ENCODE measurements at regions not wholly inside any gene's neighbourhood (a gene's known extent, or its start where the extent isn't known, plus 50 kb on each side); places are given as distances from the start of the nearest gene placed in this dataset.

DNA sequence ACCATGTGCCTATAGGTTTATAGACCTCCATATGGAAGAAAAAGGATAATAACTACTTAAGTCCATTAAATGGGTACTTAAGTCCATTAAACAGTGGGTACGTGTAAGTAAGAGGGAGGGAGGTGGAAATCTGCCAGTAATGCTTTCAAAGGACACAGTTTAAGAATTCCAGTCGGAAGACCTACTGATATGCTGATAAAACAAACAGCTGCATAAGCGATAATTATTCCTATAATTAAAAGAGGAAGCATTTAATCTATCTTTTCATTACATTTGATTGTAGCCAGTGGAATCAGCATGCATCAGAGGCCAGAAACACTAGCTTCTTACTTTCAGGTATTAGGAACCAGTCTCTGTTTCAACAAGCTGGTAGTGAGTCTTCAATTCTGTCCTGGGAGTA is 96.4 kb upstream of the DDX18 start:
- TF ChIP-seq, protein P1, sequence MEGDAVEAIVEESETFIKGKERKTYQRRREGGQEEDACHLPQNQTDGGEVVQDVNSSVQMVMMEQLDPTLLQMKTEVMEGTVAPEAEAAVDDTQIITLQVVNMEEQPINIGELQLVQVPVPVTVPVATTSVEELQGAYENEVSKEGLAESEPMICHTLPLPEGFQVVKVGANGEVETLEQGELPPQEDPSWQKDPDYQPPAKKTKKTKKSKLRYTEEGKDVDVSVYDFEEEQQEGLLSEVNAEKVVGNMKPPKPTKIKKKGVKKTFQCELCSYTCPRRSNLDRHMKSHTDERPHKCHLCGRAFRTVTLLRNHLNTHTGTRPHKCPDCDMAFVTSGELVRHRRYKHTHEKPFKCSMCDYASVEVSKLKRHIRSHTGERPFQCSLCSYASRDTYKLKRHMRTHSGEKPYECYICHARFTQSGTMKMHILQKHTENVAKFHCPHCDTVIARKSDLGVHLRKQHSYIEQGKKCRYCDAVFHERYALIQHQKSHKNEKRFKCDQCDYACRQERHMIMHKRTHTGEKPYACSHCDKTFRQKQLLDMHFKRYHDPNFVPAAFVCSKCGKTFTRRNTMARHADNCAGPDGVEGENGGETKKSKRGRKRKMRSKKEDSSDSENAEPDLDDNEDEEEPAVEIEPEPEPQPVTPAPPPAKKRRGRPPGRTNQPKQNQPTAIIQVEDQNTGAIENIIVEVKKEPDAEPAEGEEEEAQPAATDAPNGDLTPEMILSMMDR (IDR thresholded peaks at IDR 0.05): no peak
- TF ChIP-seq POLR2AphosphoS5 (IDR thresholded peaks at IDR 0.05) (no peak), EP300 (IDR thresholded peaks at IDR 0.05) (no peak), POLR2A (IDR thresholded peaks at IDR 0.05) (no peak)

All from gastroesophageal sphincter (tissue), 3 donors.